HG02588 (cell line): ENCODE measurements at regions not wholly inside any gene's neighbourhood (a gene's known extent, or its start where the extent isn't known, plus 50 kb on each side); places are given as distances from the start of the nearest gene placed in this dataset.
"Not testable (repeated sequence)": the region's sequence is repeated elsewhere in the genome, so short reads cannot be mapped to it uniquely, and the experiment has no call there.

Source experiments
- ATAC-seq: cut with Tn5 transposase; IDR thresholded peaks from one replicate; pipeline ENCODE4 v1.9.1; 2021; ENCODE audit warnings: mild to moderate bottlenecking, moderate library complexity; ENCODE audit not compliant: unreplicated experiment

- ATAC-seq: no peak
Observed at GRCh38 chr4:12956026-12956425, 528.1 kb downstream of the RAB28 start.

- no peak for ATAC-seq
Observed at GRCh38 chr4:12949719-12950490, 534.2 kb downstream of the RAB28 start.

- no peak for ATAC-seq
Observed at GRCh38 chr4:12943069-12943468, 541.1 kb downstream of the RAB28 start.

- no peak for ATAC-seq
Observed at GRCh38 chr4:12933760-12934221, 550.3 kb downstream of the RAB28 start.

- no peak for ATAC-seq
Observed at GRCh38 chr4:12932203-12932788, 551.8 kb downstream of the RAB28 start.

GRCh38 chr4:12929784-12930183 is 554.4 kb downstream of the RAB28 start:
- ATAC-seq: no peak

GRCh38 chr4:12928751-12929150 is 555.4 kb downstream of the RAB28 start:
- no peak for ATAC-seq

- no peak for ATAC-seq
Observed at GRCh38 chr4:12926189-12927066, 557.7 kb downstream of the RAB28 start.

GRCh38 chr4:12924728-12925320 is 559.3 kb downstream of the RAB28 start:
- no peak for ATAC-seq

- no peak for ATAC-seq
Observed at GRCh38 chr4:12924253-12924652, 559.9 kb downstream of the RAB28 start.

GRCh38 chr4:12912896-12913418 is 571.2 kb downstream of the RAB28 start:
- ATAC-seq: no peak

GRCh38 chr4:12911750-12912358 is 572.3 kb downstream of the RAB28 start:
- no peak for ATAC-seq

- not testable (repeated sequence) for ATAC-seq
Observed at GRCh38 chr4:12903640-12904039, 580.5 kb downstream of the RAB28 start.

GRCh38 chr4:12902735-12903134 is 581.4 kb downstream of the RAB28 start:
- no peak for ATAC-seq

GRCh38 chr4:12897954-12898353 is 586.2 kb downstream of the RAB28 start:
- ATAC-seq: no peak

GRCh38 chr4:12894062-12894461 is 590.1 kb downstream of the RAB28 start:
- ATAC-seq: no peak

GRCh38 chr4:12889054-12889453 is 595.1 kb downstream of the RAB28 start:
- ATAC-seq: no peak

- no peak for ATAC-seq
Observed at GRCh38 chr4:12884846-12885796, 599.0 kb downstream of the RAB28 start.

- no peak for ATAC-seq
Observed at GRCh38 chr4:12881945-12882584, 602.1 kb downstream of the RAB28 start.
